Pancreas (tissue), 10 donors: ENCODE measurements at regions not wholly inside any gene's neighbourhood (a gene's known extent, or its start where the extent isn't known, plus 50 kb on each side); places are given as distances from the start of the nearest gene placed in this dataset.

Experiments
- ATAC-seq, 4 donors: fragments of 200-7000 bp; cut with Tn5 transposase; one replicate each; pipeline versions ENCODE4 v1.8.0 to v1.9.1; 2020; ENCODE audit warnings: mild to moderate bottlenecking in 4 of 4, moderate library complexity in 4 of 4
- DNase-seq, 6 donors: peaks; one replicate each; pipeline ENCODE4 v3.0.0-alpha.2; 2020
- FAIRE-seq: peaks from 2 replicates; lab custom pipeline; 2012; peaks lifted over from hg19 to GRCh38; lab: Jason Lieb, UNC
- H3K27ac ChIP-seq, 4 donors: fragments of 200-600 bp; sonication (generic); 1 replicate in 3 of 4; 2 replicates in 1 of 4; pipeline versions ENCODE4 v1.5.0 to v1.8.0; 2020
- H3K27me3 ChIP-seq, 4 donors: fragments of 200-600 bp; one replicate each; pipeline ENCODE4 v1.8.0; 2021
- H3K36me3 ChIP-seq, 3 donors: fragments of 200-600 bp; sonication (generic) in 1 of 3; one replicate each; pipeline versions ENCODE4 v1.5.0 to v1.8.0; 2020 to 2021
- H3K4me1 ChIP-seq, 3 donors: fragments of 200-600 bp; one replicate each; pipeline ENCODE4 v1.8.0; 2021
- H3K4me3 ChIP-seq, 4 donors: fragments of 200-600 bp; sonication (generic) in 2 of 4; one replicate each; pipeline versions ENCODE4 v1.5.0 to v1.8.0; 2020 to 2021
- H3K9me3 ChIP-seq, 4 donors: fragments of 200-600 bp; one replicate each; pipeline ENCODE4 v1.8.0; 2021
- CTCF ChIP-seq, 4 donors: fragments of 200-600 bp; sonication (generic) in 3 of 4; IDR thresholded peaks; one replicate each; pipeline versions ENCODE4 v1.5.0 to v1.8.0; 2021; ENCODE audit warnings: antibody characterized with exemption in 4 of 4
- WGBS, 2 donors: extraction: QIAGEN DNeasy Blood & Tissue Kit; methylation state at CpG; one replicate each; pipeline ENCODE4 v1.1.7; 2013; 5-methylcytosine and 5-hydroxymethylcytosine counted together
- intact Hi-C, 3 donors: fragments of 100-400 bp; cut with DNase I; formaldehyde crosslinking; loops; one replicate each; pipeline versions ENCODE4 v1.11.1 to v1.14.2; 2022
- donor health status: healthy with polysubstance abuse.
- donor health status: DM: no; HTN: no; CAD: no; lungs with moderate emphysema.
- donor health status: DM: no; HTN: no; CAD: no.
- donor health status: control.
- donor health status: control.
- donor health status: Bipolar disorder and iron deficiency.
- donor health status: DM: yes; HTN: yes; CAD: no.
- donor health status: DM: no; HTN: no; CAD: no.
- donor health status: DM: no; HTN: no; CAD: no.
- donor health status: DM: yes; HTN: yes; CAD: no.

DNA sequence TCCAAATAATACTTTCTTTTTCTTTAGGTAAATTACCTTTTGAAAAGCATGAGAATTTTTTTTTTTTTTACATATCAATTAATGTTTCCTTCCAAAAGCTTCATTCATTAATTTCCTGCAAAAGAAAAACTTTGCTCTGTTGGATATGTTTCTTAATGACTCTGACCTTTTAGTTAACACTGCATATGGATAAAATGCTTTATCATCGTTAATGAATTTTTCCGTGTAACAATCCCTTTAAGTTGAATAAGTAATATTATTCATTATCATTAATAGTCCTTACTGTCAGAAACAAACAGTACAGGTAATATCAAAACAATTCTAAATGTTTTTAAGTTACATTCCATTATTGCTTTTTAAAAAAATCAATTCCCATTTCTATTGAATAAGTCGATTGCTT is 345.1 kb downstream of the SAMD5 start:
- Histone ChIP-seq H3K27me3 (no peaks in the 10 kb centered on the region), H3K36me3 (no peaks in the 10 kb centered on the region), H3K4me1 (no peaks in the 10 kb centered on the region), H3K27ac (no peak overlapping the region), H3K4me3 (no peak overlapping the region), H3K9me3 (no peaks in the 10 kb centered on the region)
- no peak for TF ChIP-seq CTCF (IDR thresholded peaks at IDR 0.05)
- FAIRE-seq (no peak), DNase-seq (no peak), ATAC-seq (no peak)
- intact Hi-C loops: no loop called here
- WGBS, 2 donors: 86 to 87% methylated on average over 3 of the region's 3 CpGs

DNA sequence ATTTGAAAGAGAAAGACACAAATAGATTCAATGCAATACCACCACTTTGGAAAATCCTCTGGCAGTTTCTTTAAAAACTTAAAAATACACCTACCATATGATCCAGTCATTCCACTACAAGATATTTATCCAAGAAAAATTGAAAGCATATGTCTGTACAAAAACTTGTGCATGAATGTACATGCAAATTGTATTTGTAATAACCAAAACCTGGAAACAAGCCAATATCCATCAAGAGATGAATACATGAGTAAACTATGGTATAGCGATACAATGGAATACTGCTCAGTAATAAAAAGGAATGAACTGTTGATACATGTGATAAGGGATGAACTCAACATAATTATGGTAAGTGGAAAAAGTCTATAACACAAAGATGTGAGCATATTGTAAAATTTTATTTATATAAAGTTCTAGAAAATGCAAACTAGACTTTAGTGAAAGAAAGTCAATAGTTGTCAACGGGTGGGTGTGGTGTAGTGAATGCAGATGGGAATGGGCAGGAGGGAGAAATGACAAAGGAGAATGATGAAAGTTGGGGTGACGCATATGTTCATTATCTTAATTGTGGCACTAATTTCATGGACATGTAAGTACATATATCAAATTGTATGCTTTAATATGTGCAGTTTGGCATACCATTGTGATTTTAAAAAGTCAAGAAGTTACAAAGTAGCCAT is 347.5 kb downstream of the SAMD5 start:
- intact Hi-C loops: no loop called here
- no peaks in the 10 kb centered on the region for H3K4me1 ChIP-seq
- no peak overlapping the region for H3K27ac ChIP-seq
- TF ChIP-seq CTCF (IDR thresholded peaks at IDR 0.05): no peak
- no peaks in the 10 kb centered on the region for H3K36me3 ChIP-seq
- H3K4me3 ChIP-seq: no peak overlapping the region
- H3K27me3 ChIP-seq: no peaks in the 10 kb centered on the region
- FAIRE-seq (no peak), ATAC-seq (no peak), DNase-seq (no peak)
- H3K9me3 ChIP-seq: no peaks in the 10 kb centered on the region
- 86 to 95% methylated on average over 3 of the region's 3 CpGs for WGBS, 2 donors

- Histone ChIP-seq H3K27me3 (no peaks in the 10 kb centered on the region), H3K4me1 (no peaks in the 10 kb centered on the region), H3K9me3 (no peaks in the 10 kb centered on the region), H3K4me3 (no peak overlapping the region), H3K36me3 (no peaks in the 10 kb centered on the region), H3K27ac (no peak overlapping the region)
- intact Hi-C loops: no loop called here
- DNase-seq: no peak
- TF ChIP-seq CTCF (IDR thresholded peaks at IDR 0.05): no peak
- 78 to 82% methylated on average over 5 of the region's 5 CpGs for WGBS, 2 donors
- no peak for FAIRE-seq
- no peak for ATAC-seq
Measured at GRCh38 chr6:147856687-147857086, 348.2 kb downstream of the SAMD5 start.

GRCh38 chr6:147858421-147858820 is 349.9 kb downstream of the SAMD5 start:
- Histone ChIP-seq H3K36me3 (no peaks in the 10 kb centered on the region), H3K27ac (no peak overlapping the region), H3K9me3 (no peaks in the 10 kb centered on the region), H3K4me1 (no peaks in the 10 kb centered on the region), H3K27me3 (no peaks in the 10 kb centered on the region), H3K4me3 (no peak overlapping the region)
- TF ChIP-seq CTCF (IDR thresholded peaks at IDR 0.05): no peak
- no peak for FAIRE-seq
- intact Hi-C loops: no loop called here
- 75 to 82% methylated on average over 2 of the region's 2 CpGs for WGBS, 2 donors
- no peak for DNase-seq
- no peak for ATAC-seq

GRCh38 chr6:147859071-147859470 is 350.6 kb downstream of the SAMD5 start:
- no peak for TF ChIP-seq CTCF (IDR thresholded peaks at IDR 0.05)
- FAIRE-seq: no peak
- WGBS, 2 donors: 52 to 61% methylated on average over 4 of the region's 4 CpGs
- Histone ChIP-seq H3K27me3 (no peaks in the 10 kb centered on the region), H3K27ac (no peak overlapping the region), H3K9me3 (no peaks in the 10 kb centered on the region), H3K4me3 (no peak overlapping the region), H3K4me1 (no peaks in the 10 kb centered on the region), H3K36me3 (no peaks in the 10 kb centered on the region)
- no peak for ATAC-seq
- intact Hi-C loops: no loop called here
- no peak for DNase-seq
